Neural cell (in vitro differentiated cells): ENCODE measurements at regions not wholly inside any gene's neighbourhood (a gene's known extent, or its start where the extent isn't known, plus 50 kb on each side); places are given as distances from the start of the nearest gene placed in this dataset.
"Not testable (repeated sequence)": the region's sequence is repeated elsewhere in the genome, so short reads cannot be mapped to it uniquely, and the experiment has no call there.

Experiments
- H2AFZ ChIP-seq: fragments of 200-600, 300-800 bp; sonication (generic), shearing (Covaris generic); 2 replicates; pipeline ENCODE4 v1.6.0; 2014; ENCODE audit warnings: low read depth, mild to moderate bottlenecking, antibody characterized with exemption, low read length, moderate library complexity
- H3F3A ChIP-seq: fragments of 200-600 bp; shearing (Covaris generic); 2 replicates; pipeline ENCODE4 v1.6.1; 2016; ENCODE audit warnings: mild to moderate bottlenecking, moderate library complexity, mixed read lengths, antibody characterized with exemption, low read length; ENCODE audit not compliant: insufficient read depth, poor library complexity, severe bottlenecking
- H3K27ac ChIP-seq: fragments of 200-600, 300-800 bp; sonication (generic), shearing (Covaris generic); 2 replicates; pipeline ENCODE4 v1.5.1; 2014; ENCODE audit warnings: mild to moderate bottlenecking, low read length, moderate library complexity
- H3K27me3 ChIP-seq: fragments of 300-800, 200-600 bp; sonication (generic), shearing (Covaris generic); 2 replicates; pipeline ENCODE4 v1.6.0; 2014; ENCODE audit warnings: mild to moderate bottlenecking, low read depth, low read length, moderate library complexity; ENCODE audit not compliant: insufficient read depth
- H3K36me3 ChIP-seq: fragments of 300-800, 200-600 bp; sonication (generic), shearing (Covaris generic); 2 replicates; pipeline ENCODE4 v1.5.1; 2014; ENCODE audit warnings: mild to moderate bottlenecking, antibody characterized with exemption, low read length, moderate library complexity; ENCODE audit not compliant: insufficient read depth
- H3K4me2 ChIP-seq: fragments of 300-800, 200-600 bp; sonication (generic), shearing (Covaris generic); 2 replicates; pipeline ENCODE4 v1.6.0; 2014; ENCODE audit warnings: mild to moderate bottlenecking, low read length
- H3K4me3 ChIP-seq: fragments of 300-800, 200-600 bp; sonication (generic), shearing (Covaris generic); 2 replicates; pipeline ENCODE4 v1.5.1; 2014; ENCODE audit warnings: mild to moderate bottlenecking, low read length, moderate library complexity
- H3K79me2 ChIP-seq: fragments of 200-600 bp; shearing (Covaris generic); replicated peaks from 2 replicates; pipeline ENCODE4 v1.6.0; 2014; ENCODE audit warnings: mild to moderate bottlenecking, low read length, moderate library complexity; ENCODE audit not compliant: insufficient read depth
- H3K9ac ChIP-seq: fragments of 300-800, 200-600 bp; sonication (generic), shearing (Covaris generic); 2 replicates; pipeline ENCODE4 v1.6.1; 2016; ENCODE audit warnings: mild to moderate bottlenecking, low read length, mixed read lengths
- H3K9me2 ChIP-seq: fragments of 200-600 bp; shearing (Covaris generic); 2 replicates; pipeline ENCODE4 v1.6.1; 2016; ENCODE audit warnings: mild to moderate bottlenecking, low read length, mixed read lengths; ENCODE audit not compliant: insufficient read depth
- H3K9me3 ChIP-seq: fragments of 200-600, 300-800 bp; sonication (generic), shearing (Covaris generic); 2 replicates; pipeline ENCODE4 v1.6.1; 2016; ENCODE audit warnings: mild to moderate bottlenecking, mixed run types, low read length, moderate library complexity, mixed read lengths
- H4K20me1 ChIP-seq: fragments of 200-600 bp; shearing (Covaris generic); 2 replicates; pipeline ENCODE4 v1.6.1; 2016; ENCODE audit warnings: mild to moderate bottlenecking, mixed run types; ENCODE audit not compliant: insufficient read depth
- EP300 ChIP-seq: fragments of 450-650 bp; conservative IDR thresholded peaks from 2 replicates; pipeline ENCODE4 v1.6.1; 2014; ENCODE audit warnings: antibody characterized with exemption, mild to moderate bottlenecking, moderate library complexity; ENCODE audit not compliant: poor library complexity, severe bottlenecking
- EZH2 ChIP-seq: fragments of 200-600, 300-800 bp; shearing (Covaris generic), sonication (generic); IDR thresholded peaks from 2 replicates; pipeline ENCODE4 v1.6.1; 2014; ENCODE audit warnings: antibody characterized with exemption, low read length, borderline replicate concordance, mild to moderate bottlenecking; ENCODE audit not compliant: insufficient read depth, poor library complexity, severe bottlenecking
- MXI1 ChIP-seq: fragments of 450-650 bp; conservative IDR thresholded peaks from 2 replicates; pipeline ENCODE4 v1.6.1; 2014; ENCODE audit warnings: antibody characterized with exemption, mild to moderate bottlenecking; ENCODE audit not compliant: poor library complexity, severe bottlenecking
- POLR2AphosphoS5 ChIP-seq: IDR thresholded peaks from 2 replicates; pipeline ENCODE4 v1.6.1; 2012
- RAD21 ChIP-seq: fragments of 450-650 bp; conservative IDR thresholded peaks from 2 replicates; pipeline ENCODE4 v1.6.1; 2014; ENCODE audit warnings: antibody characterized with exemption, mild to moderate bottlenecking, moderate library complexity
- SMC3 ChIP-seq: fragments of 450-650 bp; conservative IDR thresholded peaks from 2 replicates; pipeline ENCODE4 v1.6.1; 2014; ENCODE audit warnings: antibody characterized with exemption, mild to moderate bottlenecking, moderate library complexity; ENCODE audit not compliant: poor library complexity
- TAF1 ChIP-seq: IDR thresholded peaks from 2 replicates; pipeline ENCODE4 v1.6.1; 2012; ENCODE audit warnings: low read depth
- TF ChIP-seq, protein P1 (sequence below): IDR thresholded peaks from 2 replicates; pipeline ENCODE4 v1.6.1; 2012; ENCODE audit warnings: borderline replicate concordance
- TF ChIP-seq, protein P2 (sequence below): fragments of 450-650 bp; IDR thresholded peaks from 2 replicates; pipeline ENCODE4 v1.5.1; 2014; ENCODE audit warnings: antibody characterized with exemption, mild to moderate bottlenecking, moderate library complexity; ENCODE audit not compliant: poor library complexity, severe bottlenecking

DNA sequence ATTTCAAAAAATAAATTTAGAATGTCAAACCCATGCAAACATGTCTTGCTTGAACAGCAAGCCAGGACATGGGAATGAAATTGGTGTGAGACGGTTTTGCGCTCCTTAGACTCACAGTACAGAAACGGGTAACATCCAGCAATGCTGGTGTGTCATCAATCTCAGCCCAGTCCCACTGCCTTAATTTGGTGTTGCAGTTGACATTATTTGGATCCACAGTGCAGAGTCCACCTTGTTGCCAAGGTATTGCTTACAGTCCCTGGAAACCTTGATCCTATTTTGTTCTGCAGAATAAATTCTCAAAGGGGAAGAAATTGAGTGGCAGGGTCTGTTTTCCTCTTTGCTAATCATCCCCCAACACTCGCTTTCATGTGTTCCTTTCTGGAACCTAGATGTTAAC is 311.6 kb upstream of the MON1B start:
- Histone ChIP-seq H3K36me3 (no peaks in the 10 kb centered on the region), H3K79me2 (no peaks in the 10 kb centered on the region), H3K4me3 (no peak overlapping the region), H3K4me2 (no peak overlapping the region), H3K9me2 (peaks cover 4% of the 10 kb centered on the region), H3K27me3 (no peaks in the 10 kb centered on the region), H3K9me3 (no peaks in the 10 kb centered on the region), H3F3A (no peaks in the 10 kb centered on the region), H4K20me1 (no peaks in the 10 kb centered on the region), H3K9ac (no peak overlapping the region), H3K27ac (no peak overlapping the region), H2AFZ (no peak overlapping the region)
- TF ChIP-seq, protein P1, sequence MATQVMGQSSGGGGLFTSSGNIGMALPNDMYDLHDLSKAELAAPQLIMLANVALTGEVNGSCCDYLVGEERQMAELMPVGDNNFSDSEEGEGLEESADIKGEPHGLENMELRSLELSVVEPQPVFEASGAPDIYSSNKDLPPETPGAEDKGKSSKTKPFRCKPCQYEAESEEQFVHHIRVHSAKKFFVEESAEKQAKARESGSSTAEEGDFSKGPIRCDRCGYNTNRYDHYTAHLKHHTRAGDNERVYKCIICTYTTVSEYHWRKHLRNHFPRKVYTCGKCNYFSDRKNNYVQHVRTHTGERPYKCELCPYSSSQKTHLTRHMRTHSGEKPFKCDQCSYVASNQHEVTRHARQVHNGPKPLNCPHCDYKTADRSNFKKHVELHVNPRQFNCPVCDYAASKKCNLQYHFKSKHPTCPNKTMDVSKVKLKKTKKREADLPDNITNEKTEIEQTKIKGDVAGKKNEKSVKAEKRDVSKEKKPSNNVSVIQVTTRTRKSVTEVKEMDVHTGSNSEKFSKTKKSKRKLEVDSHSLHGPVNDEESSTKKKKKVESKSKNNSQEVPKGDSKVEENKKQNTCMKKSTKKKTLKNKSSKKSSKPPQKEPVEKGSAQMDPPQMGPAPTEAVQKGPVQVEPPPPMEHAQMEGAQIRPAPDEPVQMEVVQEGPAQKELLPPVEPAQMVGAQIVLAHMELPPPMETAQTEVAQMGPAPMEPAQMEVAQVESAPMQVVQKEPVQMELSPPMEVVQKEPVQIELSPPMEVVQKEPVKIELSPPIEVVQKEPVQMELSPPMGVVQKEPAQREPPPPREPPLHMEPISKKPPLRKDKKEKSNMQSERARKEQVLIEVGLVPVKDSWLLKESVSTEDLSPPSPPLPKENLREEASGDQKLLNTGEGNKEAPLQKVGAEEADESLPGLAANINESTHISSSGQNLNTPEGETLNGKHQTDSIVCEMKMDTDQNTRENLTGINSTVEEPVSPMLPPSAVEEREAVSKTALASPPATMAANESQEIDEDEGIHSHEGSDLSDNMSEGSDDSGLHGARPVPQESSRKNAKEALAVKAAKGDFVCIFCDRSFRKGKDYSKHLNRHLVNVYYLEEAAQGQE = no peak
- no peak for TF ChIP-seq EZH2
- TF ChIP-seq, protein P2, sequence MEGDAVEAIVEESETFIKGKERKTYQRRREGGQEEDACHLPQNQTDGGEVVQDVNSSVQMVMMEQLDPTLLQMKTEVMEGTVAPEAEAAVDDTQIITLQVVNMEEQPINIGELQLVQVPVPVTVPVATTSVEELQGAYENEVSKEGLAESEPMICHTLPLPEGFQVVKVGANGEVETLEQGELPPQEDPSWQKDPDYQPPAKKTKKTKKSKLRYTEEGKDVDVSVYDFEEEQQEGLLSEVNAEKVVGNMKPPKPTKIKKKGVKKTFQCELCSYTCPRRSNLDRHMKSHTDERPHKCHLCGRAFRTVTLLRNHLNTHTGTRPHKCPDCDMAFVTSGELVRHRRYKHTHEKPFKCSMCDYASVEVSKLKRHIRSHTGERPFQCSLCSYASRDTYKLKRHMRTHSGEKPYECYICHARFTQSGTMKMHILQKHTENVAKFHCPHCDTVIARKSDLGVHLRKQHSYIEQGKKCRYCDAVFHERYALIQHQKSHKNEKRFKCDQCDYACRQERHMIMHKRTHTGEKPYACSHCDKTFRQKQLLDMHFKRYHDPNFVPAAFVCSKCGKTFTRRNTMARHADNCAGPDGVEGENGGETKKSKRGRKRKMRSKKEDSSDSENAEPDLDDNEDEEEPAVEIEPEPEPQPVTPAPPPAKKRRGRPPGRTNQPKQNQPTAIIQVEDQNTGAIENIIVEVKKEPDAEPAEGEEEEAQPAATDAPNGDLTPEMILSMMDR = no peak
- no peak for TF ChIP-seq SMC3
- no peak for TF ChIP-seq TAF1
- TF ChIP-seq EP300 = no peak
- no peak for TF ChIP-seq POLR2AphosphoS5
- no peak for TF ChIP-seq MXI1
- no peak for TF ChIP-seq RAD21

DNA sequence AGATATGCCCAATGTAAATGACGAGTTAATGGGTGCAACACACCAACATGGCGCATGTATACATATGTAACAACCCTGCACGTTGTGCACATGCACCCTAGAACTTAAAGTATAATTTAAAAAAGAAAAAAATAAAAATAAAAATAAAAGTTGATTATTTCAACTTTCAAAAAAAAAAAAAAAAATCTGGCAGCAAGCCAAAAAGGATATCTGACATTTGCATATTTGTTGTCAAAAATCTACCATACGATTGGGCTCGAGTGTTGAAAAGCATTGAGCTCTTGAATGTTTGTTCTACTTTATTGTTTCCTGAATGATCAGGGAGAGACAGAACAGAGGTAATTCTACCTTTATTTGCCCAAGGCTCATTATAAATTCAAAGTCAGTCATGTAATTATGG is 310.5 kb upstream of the MON1B start:
- H3K27ac ChIP-seq, H4K20me1 ChIP-seq, H3K9ac ChIP-seq, H3K79me2 ChIP-seq, H3K27me3 ChIP-seq, H3K9me3 ChIP-seq, H3F3A ChIP-seq, H3K36me3 ChIP-seq, H2AFZ ChIP-seq, H3K9me2 ChIP-seq, H3K4me3 ChIP-seq, H3K4me2 ChIP-seq: not testable (repeated sequence)

DNA sequence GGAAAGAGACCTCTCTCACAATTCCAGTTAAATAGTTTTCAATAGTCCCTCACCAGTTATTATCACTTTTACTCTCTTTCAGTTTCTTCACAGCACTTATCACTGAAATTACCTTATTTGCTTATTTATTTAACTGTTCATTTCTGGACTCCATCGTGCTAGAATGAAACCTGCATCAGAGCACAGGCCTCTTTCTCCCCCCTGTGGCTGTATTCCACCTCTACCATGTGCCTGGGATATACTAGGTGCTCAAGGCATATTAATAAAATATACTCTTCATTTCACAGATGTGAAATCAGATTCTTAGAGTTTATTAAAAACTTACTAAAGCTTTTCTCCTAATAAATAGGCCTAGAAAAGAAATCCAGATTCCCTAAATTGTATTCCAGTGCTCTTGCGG is 308.9 kb upstream of the MON1B start:
- H3K79me2 ChIP-seq = no peaks in the 10 kb centered on the region
- H3K27ac ChIP-seq = no peak overlapping the region
- peaks cover under 1% of the 10 kb centered on the region for H3K9me2 ChIP-seq
- no peaks in the 10 kb centered on the region for H3K27me3 ChIP-seq
- no peaks in the 10 kb centered on the region for H3K36me3 ChIP-seq
- no peaks in the 10 kb centered on the region for H4K20me1 ChIP-seq
- H3K4me3 ChIP-seq = no peak overlapping the region
- no peaks in the 10 kb centered on the region for H3K9me3 ChIP-seq
- H3K4me2 ChIP-seq = no peak overlapping the region
- H3K9ac ChIP-seq = no peak overlapping the region
- H3F3A ChIP-seq = no peaks in the 10 kb centered on the region
- TF ChIP-seq SMC3 (no peak), EP300 (no peak), RAD21 (no peak), TAF1 (no peak), EZH2 (no peak), POLR2AphosphoS5 (no peak), MXI1 (no peak)
- TF ChIP-seq, protein P1 = no peak
- TF ChIP-seq, protein P2 = no peak
- no peak overlapping the region for H2AFZ ChIP-seq
